Parathyroid adenoma (tissue), 2 donors: ENCODE measurements at regions not wholly inside any gene's neighbourhood (a gene's known extent, or its start where the extent isn't known, plus 50 kb on each side); places are given as distances from the start of the nearest gene placed in this dataset.

ENCODE experiments used
- H2AFZ ChIP-seq: fragments of 300-600 bp; sonication (generic); one replicate; pipeline ENCODE4 v1.7.0; 2017; ENCODE audit warnings: antibody characterized with exemption, mild to moderate bottlenecking
- H3K27ac ChIP-seq: fragments of 300-600 bp; sonication (generic); one replicate; pipeline ENCODE4 v1.7.0; 2017
- H3K27me3 ChIP-seq: fragments of 300-600 bp; sonication (generic); one replicate; pipeline ENCODE4 v1.7.0; 2017; ENCODE audit warnings: low read length; ENCODE audit not compliant: control insufficient read depth, insufficient read depth
- H3K36me3 ChIP-seq: fragments of 300-600 bp; sonication (generic); one replicate; pipeline ENCODE4 v1.7.0; 2017; ENCODE audit warnings: low read length; ENCODE audit not compliant: control insufficient read depth, insufficient read depth
- H3K4me1 ChIP-seq: fragments of 300-600 bp; sonication (generic); one replicate; pipeline ENCODE4 v1.7.0; 2017; ENCODE audit warnings: control low read depth
- H3K4me2 ChIP-seq: fragments of 300-600 bp; sonication (generic); one replicate; pipeline ENCODE4 v1.7.0; 2017; ENCODE audit warnings: low read length
- H3K4me3 ChIP-seq: fragments of 300-600 bp; sonication (generic); one replicate; pipeline ENCODE4 v1.7.0; 2017; ENCODE audit warnings: low read depth, low read length
- H3K79me2 ChIP-seq: fragments of 300-600 bp; sonication (generic); one replicate; pipeline ENCODE4 v1.7.0; 2017; ENCODE audit warnings: control low read depth
- H3K9ac ChIP-seq: fragments of 300-600 bp; sonication (generic); one replicate; pipeline ENCODE4 v1.7.0; 2017; ENCODE audit warnings: mild to moderate bottlenecking
- H3K9me3 ChIP-seq: fragments of 300-600 bp; sonication (generic); one replicate; pipeline ENCODE4 v1.7.0; 2017; ENCODE audit warnings: low read length; ENCODE audit not compliant: control insufficient read depth
- TF ChIP-seq, protein P1 (sequence below): fragments of 300-600 bp; sonication (generic); IDR thresholded peaks from one replicate; pipeline ENCODE4 v1.7.0; 2017; ENCODE audit warnings: antibody characterized with exemption, mild to moderate bottlenecking
- donor health status: primary hyperparathyroidism.

DNA sequence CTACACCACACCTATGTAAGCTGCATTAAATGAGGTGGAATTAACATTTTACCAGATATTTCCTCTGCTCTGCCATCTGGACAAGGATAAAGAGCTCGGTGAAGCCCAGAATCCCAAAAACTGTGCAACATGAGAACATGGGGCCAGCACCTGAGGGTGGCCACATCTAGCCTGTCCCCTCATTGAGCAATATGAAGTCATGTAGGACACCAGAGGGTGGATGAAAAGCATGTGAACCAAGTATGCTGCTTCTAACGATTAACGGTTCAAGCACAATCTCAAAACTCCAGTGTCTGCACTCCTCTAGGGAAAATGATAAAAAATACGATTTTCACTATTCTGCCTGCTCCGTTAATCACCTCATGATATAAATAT, 545.8 kb downstream of the EBF1 start:
- TF ChIP-seq, protein P1, sequence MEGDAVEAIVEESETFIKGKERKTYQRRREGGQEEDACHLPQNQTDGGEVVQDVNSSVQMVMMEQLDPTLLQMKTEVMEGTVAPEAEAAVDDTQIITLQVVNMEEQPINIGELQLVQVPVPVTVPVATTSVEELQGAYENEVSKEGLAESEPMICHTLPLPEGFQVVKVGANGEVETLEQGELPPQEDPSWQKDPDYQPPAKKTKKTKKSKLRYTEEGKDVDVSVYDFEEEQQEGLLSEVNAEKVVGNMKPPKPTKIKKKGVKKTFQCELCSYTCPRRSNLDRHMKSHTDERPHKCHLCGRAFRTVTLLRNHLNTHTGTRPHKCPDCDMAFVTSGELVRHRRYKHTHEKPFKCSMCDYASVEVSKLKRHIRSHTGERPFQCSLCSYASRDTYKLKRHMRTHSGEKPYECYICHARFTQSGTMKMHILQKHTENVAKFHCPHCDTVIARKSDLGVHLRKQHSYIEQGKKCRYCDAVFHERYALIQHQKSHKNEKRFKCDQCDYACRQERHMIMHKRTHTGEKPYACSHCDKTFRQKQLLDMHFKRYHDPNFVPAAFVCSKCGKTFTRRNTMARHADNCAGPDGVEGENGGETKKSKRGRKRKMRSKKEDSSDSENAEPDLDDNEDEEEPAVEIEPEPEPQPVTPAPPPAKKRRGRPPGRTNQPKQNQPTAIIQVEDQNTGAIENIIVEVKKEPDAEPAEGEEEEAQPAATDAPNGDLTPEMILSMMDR, result no peak
- H3K9ac ChIP-seq, result no peak overlapping the region
- no peaks in the 10 kb centered on the region for H3K9me3 ChIP-seq
- H2AFZ ChIP-seq, result no peak overlapping the region
- H3K79me2 ChIP-seq, result no peaks in the 10 kb centered on the region
- no peak overlapping the region for H3K4me2 ChIP-seq
- H3K4me1 ChIP-seq, result no peaks in the 10 kb centered on the region
- H3K36me3 ChIP-seq, result no peaks in the 10 kb centered on the region
- no peaks in the 10 kb centered on the region for H3K27me3 ChIP-seq
- H3K27ac ChIP-seq, result no peak overlapping the region
- H3K4me3 ChIP-seq, result no peak overlapping the region

DNA sequence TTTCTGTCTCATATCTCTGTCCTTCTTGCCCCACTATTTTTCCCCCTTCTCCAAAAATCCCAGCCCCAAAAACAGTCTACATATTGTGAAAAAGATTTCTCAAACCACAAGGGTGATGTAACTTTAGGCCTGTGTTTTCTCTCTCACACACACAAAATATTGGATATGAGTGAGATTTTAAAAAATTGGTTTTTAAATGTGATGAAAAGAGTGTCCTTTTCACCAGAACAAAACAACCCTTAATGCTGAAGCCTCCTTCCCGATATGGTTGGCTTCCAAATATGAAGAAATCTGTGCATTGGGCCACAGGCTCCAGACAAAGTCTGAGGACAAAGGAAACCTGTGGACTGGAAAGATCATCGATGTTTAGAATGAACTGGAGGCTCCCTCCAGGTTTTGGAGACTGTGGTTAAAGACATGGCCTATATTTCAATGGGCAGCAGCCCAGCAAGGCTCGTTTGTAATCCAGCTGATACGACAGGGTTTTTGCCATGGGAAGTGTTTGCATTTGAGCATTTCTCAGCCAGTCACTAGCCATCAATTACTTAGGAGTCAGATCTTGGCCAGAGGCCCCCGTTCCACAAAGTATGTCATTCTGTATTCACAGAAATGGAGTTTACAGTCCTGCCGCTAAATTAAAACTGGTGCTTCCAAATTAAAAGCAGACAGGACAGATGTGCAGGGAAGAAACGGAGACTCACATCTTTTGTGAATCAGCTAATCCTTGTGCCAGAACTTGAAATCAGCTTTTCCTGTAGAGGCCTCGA, 546.3 kb downstream of the EBF1 start:
- Histone ChIP-seq H3K4me1 (no peaks in the 10 kb centered on the region), H3K4me2 (no peak overlapping the region), H3K27me3 (no peaks in the 10 kb centered on the region), H2AFZ (no peak overlapping the region), H3K4me3 (no peak overlapping the region), H3K9me3 (no peaks in the 10 kb centered on the region), H3K27ac (no peak overlapping the region), H3K36me3 (no peaks in the 10 kb centered on the region), H3K9ac (no peak overlapping the region), H3K79me2 (no peaks in the 10 kb centered on the region)
- TF ChIP-seq, protein P1, result no peak

DNA sequence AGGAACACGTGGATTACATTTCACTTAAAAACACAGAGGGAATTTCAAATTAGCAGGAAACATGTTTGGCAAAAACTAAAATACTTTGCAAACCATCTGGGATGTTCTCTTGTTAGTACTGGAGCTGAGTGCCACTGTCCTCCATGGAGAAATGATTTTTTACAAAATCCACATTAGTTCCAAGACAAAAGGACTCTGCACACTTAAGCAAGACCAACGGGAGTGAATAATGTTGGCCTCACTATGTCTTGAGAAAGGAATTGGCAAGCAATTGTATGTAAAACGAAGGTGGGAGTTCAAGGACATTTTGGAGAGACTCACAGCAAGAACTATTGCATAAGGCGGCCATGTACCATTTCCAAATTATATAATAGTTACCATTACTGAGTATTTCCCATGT, 547.5 kb downstream of the EBF1 start:
- Histone ChIP-seq H3K4me2 (no peak overlapping the region), H3K4me3 (no peak overlapping the region), H3K36me3 (no peaks in the 10 kb centered on the region), H2AFZ (no peak overlapping the region), H3K27ac (no peak overlapping the region), H3K27me3 (no peaks in the 10 kb centered on the region), H3K79me2 (no peaks in the 10 kb centered on the region), H3K9me3 (no peaks in the 10 kb centered on the region), H3K4me1 (no peaks in the 10 kb centered on the region), H3K9ac (no peak overlapping the region)
- TF ChIP-seq, protein P1, result no peak

DNA sequence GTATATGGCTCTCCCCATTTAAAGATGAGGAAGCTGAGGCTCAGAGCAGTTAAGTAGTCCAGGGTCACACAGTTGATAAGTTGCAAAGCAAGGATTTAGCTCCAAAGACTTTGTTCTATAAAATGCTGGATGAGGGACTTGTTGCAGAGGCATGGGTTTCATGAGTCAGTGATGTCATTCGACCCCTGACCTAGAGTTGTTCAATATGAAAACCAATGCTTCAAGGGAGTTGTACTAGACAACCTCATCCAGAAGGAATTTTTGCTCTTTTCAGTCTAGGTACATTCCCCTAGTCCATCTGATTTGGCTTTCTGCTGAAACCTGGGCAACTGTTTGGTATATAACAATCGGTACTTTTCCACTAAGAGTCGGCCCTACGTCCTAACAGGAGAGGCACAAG, 550.4 kb downstream of the EBF1 start:
- Histone ChIP-seq H3K27ac (no peak overlapping the region), H3K4me3 (no peak overlapping the region), H3K4me2 (no peak overlapping the region), H3K9me3 (no peaks in the 10 kb centered on the region), H3K36me3 (no peaks in the 10 kb centered on the region), H3K9ac (no peak overlapping the region), H2AFZ (no peak overlapping the region), H3K79me2 (no peaks in the 10 kb centered on the region), H3K27me3 (no peaks in the 10 kb centered on the region), H3K4me1 (no peaks in the 10 kb centered on the region)
- TF ChIP-seq, protein P1, result no peak

DNA sequence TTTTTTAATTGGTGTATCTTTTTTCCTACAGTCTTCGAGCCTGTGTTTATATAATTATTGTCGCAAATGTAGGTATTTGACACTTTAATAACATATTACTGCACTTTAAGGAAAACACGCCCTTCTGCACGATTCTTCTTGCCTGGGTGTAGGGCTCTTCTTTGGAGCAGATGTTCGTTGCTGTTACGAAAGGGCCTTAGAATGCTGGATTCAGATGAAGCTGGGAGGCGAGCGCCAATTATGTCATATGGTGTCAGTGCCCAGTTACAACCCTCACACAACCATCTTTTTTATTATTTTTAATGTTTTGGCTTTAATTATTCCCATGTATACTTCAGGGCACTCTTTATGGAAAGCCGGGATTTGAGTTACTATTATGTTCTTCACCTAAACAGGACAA, 553.0 kb downstream of the EBF1 start:
- Histone ChIP-seq H3K4me2 (no peak overlapping the region), H3K27ac (no peak overlapping the region), H3K4me1 (no peaks in the 10 kb centered on the region), H3K27me3 (no peaks in the 10 kb centered on the region), H3K4me3 (no peak overlapping the region), H3K9me3 (no peaks in the 10 kb centered on the region), H3K36me3 (no peaks in the 10 kb centered on the region), H3K79me2 (no peaks in the 10 kb centered on the region), H3K9ac (no peak overlapping the region), H2AFZ (no peak overlapping the region)
- TF ChIP-seq, protein P1, result no peak
